DND-41 (cell line): ENCODE measurements at regions not wholly inside any gene's neighbourhood (a gene's known extent, or its start where the extent isn't known, plus 50 kb on each side); places are given as distances from the start of the nearest gene placed in this dataset.

Source experiments
- CTCF ChIP-seq: IDR thresholded peaks from 2 replicates; pipeline ENCODE4 v1.5.1; 2012; ENCODE audit warnings: borderline replicate concordance, low read length, moderate library complexity, mild to moderate bottlenecking; ENCODE audit not compliant: poor library complexity, severe bottlenecking; ENCODE audit errors: extremely low read depth
- EZH2 ChIP-seq: IDR thresholded peaks from 3 replicates; pipeline ENCODE4 v1.6.1; 2012; ENCODE audit warnings: borderline replicate concordance, low read depth, mild to moderate bottlenecking, moderate library complexity, low read length, inconsistent platforms; ENCODE audit not compliant: severe bottlenecking

DNA sequence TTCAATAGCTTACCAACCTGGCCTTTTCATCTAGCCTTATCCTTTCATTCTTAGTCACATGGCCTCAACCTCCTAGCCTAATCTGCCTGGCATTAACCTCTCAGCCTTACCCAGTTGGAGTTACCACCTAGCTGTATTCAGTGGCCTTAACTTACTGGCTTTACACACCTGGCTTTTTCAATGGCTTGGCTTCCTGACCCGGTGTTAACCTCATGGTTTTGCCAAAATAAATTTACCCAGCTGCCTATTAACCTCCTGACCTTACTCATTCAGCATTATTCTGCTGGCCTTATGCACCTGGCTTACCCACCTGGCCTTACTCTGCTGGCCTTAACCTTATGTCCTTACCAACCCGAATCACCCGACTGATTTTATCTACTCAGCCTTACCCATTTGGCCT lies 135.5 kb upstream of the ZSWIM2 start:
- no peak for TF ChIP-seq CTCF
- no peak for TF ChIP-seq EZH2
